Right lobe of liver (tissue), 4 donors: ENCODE measurements at regions not wholly inside any gene's neighbourhood (a gene's known extent, or its start where the extent isn't known, plus 50 kb on each side); places are given as distances from the start of the nearest gene placed in this dataset.

Experiments used
- CTCF ChIP-seq, 4 donors: fragments of 200-600 bp in 3 of 4; fragments of 450-650 bp in 1 of 4; IDR thresholded peaks; one replicate each; pipeline versions ENCODE4 v1.5.1 to v1.8.0; 2016 to 2022; ENCODE audit warnings: antibody characterized with exemption in 4 of 4, mild to moderate bottlenecking in 2 of 4
- POLR2A ChIP-seq: fragments of 450-650 bp; IDR thresholded peaks from one replicate; pipeline ENCODE4 v1.6.1; 2017; ENCODE audit warnings: antibody characterized with exemption, mild to moderate bottlenecking
- donor health status: DM: no; HTN: no; CAD: no.
- donor health status: DM: no; HTN: no; CAD: no.
- donor health status: DM: no; HTN: yes; CAD: no.

GRCh38 chr5:96317945-96318344 lies 115.1 kb downstream of the PCSK1 start:
- TF ChIP-seq CTCF (IDR thresholded peaks at IDR 0.05) (no peak), POLR2A (no peak)
